ENCODE measurements at regions not wholly inside any gene's neighbourhood (a gene's known extent, or its start where the extent isn't known, plus 50 kb on each side); places are given as distances from the start of the nearest gene placed in this dataset.
A peak's percentile ranks its signal among the peaks of the same experiment; 100 is the strongest.

GRCh38 chr10:57741751-57742150 lies 525.9 kb downstream of the IPMK start:
- DNase-seq (no peak), FAIRE-seq (no peak)
- Histone ChIP-seq H3K4me3 (ENCODE audit: low read length in 3 of 3) (no peak overlapping the region), H3K36me3 (ENCODE audit: control insufficient read depth in 2 of 3, insufficient read depth in 3 of 3, low read length in 3 of 3) (no peaks in the 10 kb centered on the region), H3K9ac (ENCODE audit: low read length in 3 of 3) (no peak overlapping the region), H3K9me3 (ENCODE audit: control insufficient read depth in 2 of 3, insufficient read depth in 1 of 3, low read length in 3 of 3) (no peaks in the 10 kb centered on the region), H3K27ac (ENCODE audit: low read depth in 2 of 2, low read length in 2 of 2) (no peak overlapping the region), H3K4me1 (ENCODE audit: control insufficient read depth in 2 of 3, insufficient read depth in 2 of 3, low read depth in 1 of 3, low read length in 3 of 3) (no peaks in the 10 kb centered on the region), H3K27me3 (ENCODE audit: control insufficient read depth, insufficient read depth, low read length) (no peaks in the 10 kb centered on the region)
- intact Hi-C loops (cut with DNase I) = no loop called here
- TF ChIP-seq CTCF (IDR thresholded peaks at IDR 0.05; ENCODE audit: borderline replicate concordance, extremely low read depth, insufficient read depth) = no peak

GRCh38 chr10:57723305-57723704 lies 544.4 kb downstream of the IPMK start:
- FAIRE-seq (no peak), DNase-seq (no peak)
- Histone ChIP-seq H3K27me3 (ENCODE audit: control insufficient read depth, insufficient read depth, low read length) (no peaks in the 10 kb centered on the region), H3K4me1 (ENCODE audit: control insufficient read depth in 2 of 3, insufficient read depth in 2 of 3, low read depth in 1 of 3, low read length in 3 of 3) (no peaks in the 10 kb centered on the region), H3K9ac (ENCODE audit: low read length in 3 of 3) (no peak overlapping the region), H3K27ac (ENCODE audit: low read depth in 2 of 2, low read length in 2 of 2) (no peak overlapping the region), H3K4me3 (ENCODE audit: low read length in 3 of 3) (no peak overlapping the region), H3K36me3 (ENCODE audit: control insufficient read depth in 2 of 3, insufficient read depth in 3 of 3, low read length in 3 of 3) (no peaks in the 10 kb centered on the region), H3K9me3 (ENCODE audit: control insufficient read depth in 2 of 3, insufficient read depth in 1 of 3, low read length in 3 of 3) (no peaks in the 10 kb centered on the region)
- intact Hi-C loops (cut with DNase I) = no loop called here
- TF ChIP-seq CTCF (IDR thresholded peaks at IDR 0.05; ENCODE audit: borderline replicate concordance, extremely low read depth, insufficient read depth) = no peak

GRCh38 chr10:57716884-57717283 lies 550.8 kb downstream of the IPMK start:
- DNase-seq (peak in 2 of 5 donors; percentile 2 to 12), FAIRE-seq (no peak)
- Histone ChIP-seq H3K4me1 (ENCODE audit: control insufficient read depth in 2 of 3, insufficient read depth in 2 of 3, low read depth in 1 of 3, low read length in 3 of 3) (no peaks in the 10 kb centered on the region), H3K9me3 (ENCODE audit: control insufficient read depth in 2 of 3, insufficient read depth in 1 of 3, low read length in 3 of 3) (no peaks in the 10 kb centered on the region), H3K9ac (ENCODE audit: low read length in 3 of 3) (no peak overlapping the region), H3K27me3 (ENCODE audit: control insufficient read depth, insufficient read depth, low read length) (no peaks in the 10 kb centered on the region), H3K4me3 (ENCODE audit: low read length in 3 of 3) (no peak overlapping the region), H3K27ac (ENCODE audit: low read depth in 2 of 2, low read length in 2 of 2) (no peak overlapping the region), H3K36me3 (ENCODE audit: control insufficient read depth in 2 of 3, insufficient read depth in 3 of 3, low read length in 3 of 3) (no peaks in the 10 kb centered on the region)
- intact Hi-C loops (cut with DNase I) = no loop called here
- TF ChIP-seq CTCF (IDR thresholded peaks at IDR 0.05; ENCODE audit: borderline replicate concordance, extremely low read depth, insufficient read depth) = peak; percentile 12

GRCh38 chr10:57715233-57715632 lies 552.5 kb downstream of the IPMK start:
- no peaks in the 10 kb centered on the region for H3K36me3 ChIP-seq (ENCODE audit: control insufficient read depth in 2 of 3, insufficient read depth in 3 of 3, low read length in 3 of 3)
- no peak overlapping the region for H3K9ac ChIP-seq (ENCODE audit: low read length in 3 of 3)
- no peak overlapping the region for H3K27ac ChIP-seq (ENCODE audit: low read depth in 2 of 2, low read length in 2 of 2)
- FAIRE-seq = no peak
- H3K9me3 ChIP-seq (ENCODE audit: control insufficient read depth in 2 of 3, insufficient read depth in 1 of 3, low read length in 3 of 3) = no peaks in the 10 kb centered on the region
- no peaks in the 10 kb centered on the region for H3K27me3 ChIP-seq (ENCODE audit: control insufficient read depth, insufficient read depth, low read length)
- no peak for DNase-seq
- no peak for TF ChIP-seq CTCF (IDR thresholded peaks at IDR 0.05; ENCODE audit: borderline replicate concordance, extremely low read depth, insufficient read depth)
- intact Hi-C loops (cut with DNase I) = no loop called here
- H3K4me3 ChIP-seq (ENCODE audit: low read length in 3 of 3) = no peak overlapping the region
- H3K4me1 ChIP-seq (ENCODE audit: control insufficient read depth in 2 of 3, insufficient read depth in 2 of 3, low read depth in 1 of 3, low read length in 3 of 3) = no peaks in the 10 kb centered on the region

Measured in kidney (tissue), 13 donors.